LNCaP clone FGC (cell line): ENCODE measurements at regions not wholly inside any gene's neighbourhood (a gene's known extent, or its start where the extent isn't known, plus 50 kb on each side); places are given as distances from the start of the nearest gene placed in this dataset.
A peak's percentile ranks its signal among the peaks of the same experiment; 100 is the strongest.
"Not testable (repeated sequence)": the region's sequence is repeated elsewhere in the genome, so short reads cannot be mapped to it uniquely, and the experiment has no call there.

Experiments
- DNase-seq: peaks from one replicate; pipeline ENCODE4 v3.0.0-alpha.2; 2011; ENCODE audit warnings: low read depth
- H3K4me3 ChIP-seq: 2 replicates; pipeline ENCODE4 v1.5.1; 2011; ENCODE audit warnings: mild to moderate bottlenecking, low read depth, low read length, control low read depth
- CTCF ChIP-seq: IDR thresholded peaks from 2 replicates; pipeline ENCODE4 v1.5.1; 2012; ENCODE audit warnings: mild to moderate bottlenecking; ENCODE audit not compliant: control insufficient read depth, insufficient read depth; ENCODE audit errors: extremely low read depth

GRCh38 chr11:22554221-22554620 is 71.4 kb downstream of the FANCF start:
- DNase-seq = no peak
- no peak overlapping the region for H3K4me3 ChIP-seq
- no peak for TF ChIP-seq CTCF

GRCh38 chr11:22552885-22553284 is 72.7 kb downstream of the FANCF start:
- no peak for DNase-seq
- H3K4me3 ChIP-seq = no peak overlapping the region
- no peak for TF ChIP-seq CTCF

- DNase-seq = no peak
- TF ChIP-seq CTCF = no peak
- H3K4me3 ChIP-seq = no peak overlapping the region
Observed at GRCh38 chr11:22546746-22547145, 78.9 kb downstream of the FANCF start.

GRCh38 chr11:22543261-22543660 is 82.4 kb downstream of the FANCF start:
- no peak for DNase-seq
- no peak overlapping the region for H3K4me3 ChIP-seq
- TF ChIP-seq CTCF = no peak

GRCh38 chr11:22539821-22540256 is 85.8 kb downstream of the FANCF start:
- no peak overlapping the region for H3K4me3 ChIP-seq
- DNase-seq = no peak
- TF ChIP-seq CTCF = peak; percentile 85

- DNase-seq = no peak
- no peak overlapping the region for H3K4me3 ChIP-seq
- no peak for TF ChIP-seq CTCF
Observed at GRCh38 chr11:22536071-22536470, 89.6 kb downstream of the FANCF start.

- not testable (repeated sequence) for H3K4me3 ChIP-seq, DNase-seq
Observed at GRCh38 chr11:22528612-22529429, 96.8 kb downstream of the FANCF start.
